Ectodermal cell (in vitro differentiated cells): ENCODE measurements at regions not wholly inside any gene's neighbourhood (a gene's known extent, or its start where the extent isn't known, plus 50 kb on each side); places are given as distances from the start of the nearest gene placed in this dataset.

Source experiments
- H3K27ac ChIP-seq: 2 replicates; pipeline ENCODE4 v1.7.0; 2013; ENCODE audit warnings: mild to moderate bottlenecking, low read depth, low read length; ENCODE audit not compliant: insufficient read depth, poor library complexity, severe bottlenecking
- H3K27me3 ChIP-seq: 2 replicates; pipeline ENCODE4 v1.7.0; 2013; ENCODE audit warnings: mild to moderate bottlenecking, low read length; ENCODE audit not compliant: insufficient read depth, control insufficient read depth, poor library complexity, severe bottlenecking
- H3K36me3 ChIP-seq: one replicate; pipeline ENCODE4 v1.7.0; 2013; ENCODE audit warnings: low read length; ENCODE audit not compliant: control insufficient read depth, insufficient read depth
- H3K4me1 ChIP-seq: one replicate; pipeline ENCODE4 v1.7.0; 2013; ENCODE audit warnings: low read length; ENCODE audit not compliant: control insufficient read depth, insufficient read depth
- H3K4me3 ChIP-seq: 2 replicates; pipeline ENCODE4 v1.7.0; 2013; ENCODE audit warnings: low read depth, low read length, control low read depth; ENCODE audit not compliant: insufficient read depth
- H3K9me3 ChIP-seq: 2 replicates; pipeline ENCODE4 v1.7.0; 2013; ENCODE audit warnings: mild to moderate bottlenecking, low read length, moderate library complexity; ENCODE audit not compliant: control insufficient read depth
- WGBS, 2 experiments: methylation state at CpG; one replicate each; pipeline ENCODE4 v1.1.7; 2013; ENCODE audit warnings: missing lambda C conversion rate in 2 of 2; 5-methylcytosine and 5-hydroxymethylcytosine counted together

- Histone ChIP-seq H3K36me3 (no peaks in the 10 kb centered on the region), H3K27ac (no peak overlapping the region), H3K4me1 (peaks cover 10% of the 10 kb centered on the region), H3K9me3 (no peaks in the 10 kb centered on the region), H3K27me3 (no peaks in the 10 kb centered on the region), H3K4me3 (no peak overlapping the region)
- 85 to 93% methylated on average over 3 to 4 of the region's 4 CpGs for WGBS, 2 experiments
These were observed 132.4 kb downstream of the PROX1 start for GRCh38 chr1:214120191-214120590.

GRCh38 chr1:214120951-214121350, 133.2 kb downstream of the PROX1 start:
- 66 to 70% methylated on average over 6 of the region's 6 CpGs for WGBS, 2 experiments

GRCh38 chr1:214122110-214122509, 134.3 kb downstream of the PROX1 start:
- H3K4me1 ChIP-seq = peaks cover 10% of the 10 kb centered on the region
- no peak overlapping the region for H3K27ac ChIP-seq
- no peak overlapping the region for H3K4me3 ChIP-seq
- H3K9me3 ChIP-seq = no peaks in the 10 kb centered on the region
- 95 to 97% methylated on average over 6 of the region's 6 CpGs for WGBS, 2 experiments
- H3K27me3 ChIP-seq = no peaks in the 10 kb centered on the region
- H3K36me3 ChIP-seq = no peaks in the 10 kb centered on the region

More at GRCh38 chr1:214120951-214121350, 133.2 kb downstream of the PROX1 start:
- peaks cover 10% of the 10 kb centered on the region for H3K4me1 ChIP-seq
- no peak overlapping the region for H3K27ac ChIP-seq
- H3K36me3 ChIP-seq = no peaks in the 10 kb centered on the region
- no peak overlapping the region for H3K4me3 ChIP-seq
- no peaks in the 10 kb centered on the region for H3K27me3 ChIP-seq
- no peaks in the 10 kb centered on the region for H3K9me3 ChIP-seq

GRCh38 chr1:214123061-214123784, 135.4 kb downstream of the PROX1 start:
- no peak overlapping the region for H3K27ac ChIP-seq
- no peaks in the 10 kb centered on the region for H3K9me3 ChIP-seq
- no peak overlapping the region for H3K4me3 ChIP-seq
- 2 to 3% methylated on average over 7 of the region's 7 CpGs for WGBS, 2 experiments
- H3K4me1 ChIP-seq = peaks cover 10% of the 10 kb centered on the region
- no peaks in the 10 kb centered on the region for H3K36me3 ChIP-seq
- H3K27me3 ChIP-seq = no peaks in the 10 kb centered on the region

- Histone ChIP-seq H3K27me3 (no peaks in the 10 kb centered on the region), H3K36me3 (no peaks in the 10 kb centered on the region), H3K4me1 (peaks cover 10% of the 10 kb centered on the region), H3K4me3 (no peak overlapping the region), H3K9me3 (no peaks in the 10 kb centered on the region), H3K27ac (no peak overlapping the region)
- WGBS, 2 experiments = 90 to 91% methylated on average over 7 of the region's 7 CpGs
These were observed 136.6 kb downstream of the PROX1 start for GRCh38 chr1:214124281-214124805.

GRCh38 chr1:214124915-214125314, 137.1 kb downstream of the PROX1 start:
- 74 to 88% methylated on average over 4 of the region's 4 CpGs for WGBS, 2 experiments
- H3K27ac ChIP-seq = no peak overlapping the region

GRCh38 chr1:214125819-214126218, 138.0 kb downstream of the PROX1 start:
- Histone ChIP-seq H3K9me3 (no peaks in the 10 kb centered on the region), H3K27me3 (no peaks in the 10 kb centered on the region), H3K27ac (no peak overlapping the region), H3K4me1 (peaks cover 10% of the 10 kb centered on the region), H3K36me3 (no peaks in the 10 kb centered on the region), H3K4me3 (no peak overlapping the region)
- 82 to 100% methylated on average over 1 of the region's 1 CpG for WGBS, 2 experiments

More at GRCh38 chr1:214124915-214125314, 137.1 kb downstream of the PROX1 start:
- H3K27me3 ChIP-seq = no peaks in the 10 kb centered on the region
- peaks cover 10% of the 10 kb centered on the region for H3K4me1 ChIP-seq
- no peaks in the 10 kb centered on the region for H3K36me3 ChIP-seq
- H3K9me3 ChIP-seq = no peaks in the 10 kb centered on the region
- H3K4me3 ChIP-seq = no peak overlapping the region

- H3K9me3 ChIP-seq = no peaks in the 10 kb centered on the region
- WGBS, 2 experiments = 83 to 93% methylated on average over 1 to 2 of the region's 2 CpGs
- peaks cover 10% of the 10 kb centered on the region for H3K4me1 ChIP-seq
- H3K27ac ChIP-seq = no peak overlapping the region
- H3K27me3 ChIP-seq = no peaks in the 10 kb centered on the region
- no peaks in the 10 kb centered on the region for H3K36me3 ChIP-seq
- H3K4me3 ChIP-seq = no peak overlapping the region
These were observed 138.9 kb downstream of the PROX1 start for GRCh38 chr1:214126697-214127146.

- WGBS, 2 experiments = 98 to 100% methylated on average over 2 to 4 of the region's 4 CpGs
These were observed 139.9 kb downstream of the PROX1 start for GRCh38 chr1:214127705-214128104.

GRCh38 chr1:214135886-214136285, 145.1 kb upstream of the SMYD2 start:
- H3K27me3 ChIP-seq = no peaks in the 10 kb centered on the region
- 87 to 91% methylated on average over 7 of the region's 7 CpGs for WGBS, 2 experiments

More at GRCh38 chr1:214127705-214128104, 139.9 kb downstream of the PROX1 start:
- Histone ChIP-seq H3K4me3 (no peak overlapping the region), H3K27me3 (no peaks in the 10 kb centered on the region), H3K27ac (no peak overlapping the region), H3K9me3 (no peaks in the 10 kb centered on the region), H3K36me3 (no peaks in the 10 kb centered on the region), H3K4me1 (peaks cover 10% of the 10 kb centered on the region)

More at GRCh38 chr1:214135886-214136285, 145.1 kb upstream of the SMYD2 start:
- Histone ChIP-seq H3K27ac (no peak overlapping the region), H3K4me3 (no peak overlapping the region), H3K4me1 (peaks cover 12% of the 10 kb centered on the region), H3K36me3 (no peaks in the 10 kb centered on the region), H3K9me3 (no peaks in the 10 kb centered on the region)
